Loucy (cell line): ENCODE measurements at regions not wholly inside any gene's neighbourhood (a gene's known extent, or its start where the extent isn't known, plus 50 kb on each side); places are given as distances from the start of the nearest gene placed in this dataset.

Source experiments
- EZH2phosphoT487 ChIP-seq: fragments of 200-600 bp; IDR thresholded peaks from 2 replicates; pipeline ENCODE4 v1.6.1; 2018; ENCODE audit warnings: antibody characterized with exemption, mild to moderate bottlenecking, moderate library complexity, borderline replicate concordance
- TF ChIP-seq, protein P1 (sequence below): fragments of 200-600 bp; sonication (generic); conservative IDR thresholded peaks from 2 replicates; pipeline ENCODE4 v1.5.1; 2014; ENCODE audit warnings: mild to moderate bottlenecking, antibody characterized with exemption, low read length

DNA sequence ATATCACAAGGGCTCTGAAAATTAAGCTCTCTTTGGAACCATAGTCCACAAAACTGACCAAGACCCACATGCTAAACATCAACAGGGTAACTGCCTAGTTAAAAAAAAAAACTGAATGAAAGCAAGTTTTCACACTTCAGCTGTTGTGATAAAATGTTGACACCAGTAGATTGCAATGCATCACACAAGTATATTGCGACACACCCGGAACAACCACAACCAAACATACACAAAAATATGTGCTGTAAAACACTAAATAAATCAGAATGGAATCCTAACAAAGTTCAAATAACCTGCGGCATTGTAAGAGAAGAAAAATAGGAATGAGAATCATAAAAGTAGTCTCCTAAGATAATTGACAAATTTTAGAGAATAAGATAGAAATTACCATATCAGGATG lies 710.3 kb downstream of the AACS start:
- TF ChIP-seq, protein P1, sequence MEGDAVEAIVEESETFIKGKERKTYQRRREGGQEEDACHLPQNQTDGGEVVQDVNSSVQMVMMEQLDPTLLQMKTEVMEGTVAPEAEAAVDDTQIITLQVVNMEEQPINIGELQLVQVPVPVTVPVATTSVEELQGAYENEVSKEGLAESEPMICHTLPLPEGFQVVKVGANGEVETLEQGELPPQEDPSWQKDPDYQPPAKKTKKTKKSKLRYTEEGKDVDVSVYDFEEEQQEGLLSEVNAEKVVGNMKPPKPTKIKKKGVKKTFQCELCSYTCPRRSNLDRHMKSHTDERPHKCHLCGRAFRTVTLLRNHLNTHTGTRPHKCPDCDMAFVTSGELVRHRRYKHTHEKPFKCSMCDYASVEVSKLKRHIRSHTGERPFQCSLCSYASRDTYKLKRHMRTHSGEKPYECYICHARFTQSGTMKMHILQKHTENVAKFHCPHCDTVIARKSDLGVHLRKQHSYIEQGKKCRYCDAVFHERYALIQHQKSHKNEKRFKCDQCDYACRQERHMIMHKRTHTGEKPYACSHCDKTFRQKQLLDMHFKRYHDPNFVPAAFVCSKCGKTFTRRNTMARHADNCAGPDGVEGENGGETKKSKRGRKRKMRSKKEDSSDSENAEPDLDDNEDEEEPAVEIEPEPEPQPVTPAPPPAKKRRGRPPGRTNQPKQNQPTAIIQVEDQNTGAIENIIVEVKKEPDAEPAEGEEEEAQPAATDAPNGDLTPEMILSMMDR, result no peak
- TF ChIP-seq EZH2phosphoT487, result no peak
